PC-9 (cell line): ENCODE measurements at regions not wholly inside any gene's neighbourhood (a gene's known extent, or its start where the extent isn't known, plus 50 kb on each side); places are given as distances from the start of the nearest gene placed in this dataset.

ENCODE experiments used
- BruUV-seq: library from RNA; stranded (reverse); fragments of 400-500 nt; replicated peaks from 2 replicates; lab custom pipeline; 2021; lab: Mats Ljungman, UMichigan
- CTCF ChIA-PET: fragments of 300-600 bp; sonication (Branson Sonifier 250); formaldehyde crosslinking; loops from one replicate; lab custom pipeline; 2022; ENCODE audit warnings: antibody characterized with exemption; lab: Charles Lee
- POLR2A ChIA-PET: fragments of 300-600 bp; sonication (Branson Sonifier 250); formaldehyde crosslinking; loops from one replicate; lab custom pipeline; 2022; ENCODE audit warnings: antibody characterized with exemption; ENCODE audit not compliant: unreplicated experiment; lab: Charles Lee
- DNase-seq, 2 experiments: peaks; one replicate each; pipeline versions ENCODE4 v3.0.0 to v3.0.0-alpha.2; 2015 to 2022; ENCODE audit warnings: mixed read lengths in 1 of 2
- H2AFZ ChIP-seq: fragments of 200-600 bp; sonication (generic); 2 replicates; pipeline ENCODE4 v1.8.1; 2017; ENCODE audit warnings: antibody characterized with exemption
- H3F3A ChIP-seq: fragments of 200-600 bp; sonication (generic); 2 replicates; pipeline ENCODE4 v1.8.1; 2017; ENCODE audit warnings: antibody characterized with exemption, mild to moderate bottlenecking, low read depth; ENCODE audit not compliant: insufficient read depth
- H3K27ac ChIP-seq: fragments of 200-600 bp; sonication (generic); 2 replicates; pipeline ENCODE4 v1.6.1; 2016; ENCODE audit warnings: mixed run types
- H3K27me3 ChIP-seq: fragments of 200-600 bp; sonication (generic); 2 replicates; pipeline ENCODE4 v1.6.1; 2016; ENCODE audit warnings: low read depth, mixed run types; ENCODE audit not compliant: insufficient read depth
- H3K36me3 ChIP-seq: fragments of 200-600 bp; sonication (generic); 2 replicates; pipeline ENCODE4 v1.6.1; 2016; ENCODE audit warnings: low read depth, mixed run types
- H3K4me1 ChIP-seq: fragments of 200-600 bp; sonication (generic); replicated peaks from 2 replicates; pipeline ENCODE4 v1.6.1; 2016; ENCODE audit warnings: mixed run types; ENCODE audit not compliant: insufficient read depth
- H3K4me2 ChIP-seq: fragments of 200-600 bp; sonication (generic); 2 replicates; pipeline ENCODE4 v1.6.1; 2017; ENCODE audit warnings: mixed run types
- H3K4me3 ChIP-seq: fragments of 200-600 bp; sonication (generic); 2 replicates; pipeline ENCODE4 v1.6.1; 2016; ENCODE audit warnings: mixed run types
- H3K79me2 ChIP-seq: fragments of 200-600 bp; sonication (generic); 2 replicates; pipeline ENCODE4 v1.6.1; 2017; ENCODE audit warnings: low read depth, mixed run types
- H3K9me2 ChIP-seq: fragments of 200-600 bp; sonication (generic); 2 replicates; pipeline ENCODE4 v1.8.1; 2017; ENCODE audit warnings: mild to moderate bottlenecking; ENCODE audit not compliant: insufficient read depth
- H3K9me3 ChIP-seq: fragments of 200-600 bp; sonication (generic); 2 replicates; pipeline ENCODE4 v1.8.1; 2016; ENCODE audit warnings: low read depth; ENCODE audit not compliant: insufficient read depth
- H4K20me1 ChIP-seq: fragments of 200-600 bp; sonication (generic); 2 replicates; pipeline ENCODE4 v1.8.1; 2017; ENCODE audit not compliant: insufficient read depth
- EZH2 ChIP-seq: fragments of 200-600 bp; sonication (generic); IDR thresholded peaks from 2 replicates; pipeline ENCODE4 v1.8.0; 2017; ENCODE audit warnings: antibody characterized with exemption, low read depth
- intact Hi-C: fragments of 100-400 bp; cut with micrococcal nuclease; formaldehyde crosslinking; loops from one replicate; pipeline ENCODE4 v1.10.0; 2022; ENCODE audit not compliant: unreplicated experiment
- TF ChIP-seq, protein P1 (sequence below): fragments of 200-600 bp; sonication (generic); conservative IDR thresholded peaks from 2 replicates; pipeline ENCODE4 v1.6.1; 2017; ENCODE audit warnings: mixed run types, antibody characterized with exemption, mild to moderate bottlenecking, moderate library complexity

- Histone ChIP-seq H3K79me2 (no peaks in the 10 kb centered on the region), H3K27me3 (no peaks in the 10 kb centered on the region), H3K9me3 (no peaks in the 10 kb centered on the region), H3K9me2 (no peaks in the 10 kb centered on the region), H2AFZ (no peak overlapping the region), H3K27ac (no peak overlapping the region), H3K36me3 (no peaks in the 10 kb centered on the region), H3F3A (no peaks in the 10 kb centered on the region), H3K4me3 (no peak overlapping the region), H4K20me1 (no peaks in the 10 kb centered on the region), H3K4me1 (no peaks in the 10 kb centered on the region), H3K4me2 (no peak overlapping the region)
- ChIA-PET CTCF (no interaction called here), POLR2A (no interaction called here)
- intact Hi-C loops = no loop called here
- TF ChIP-seq EZH2 = no peak
- TF ChIP-seq, protein P1, sequence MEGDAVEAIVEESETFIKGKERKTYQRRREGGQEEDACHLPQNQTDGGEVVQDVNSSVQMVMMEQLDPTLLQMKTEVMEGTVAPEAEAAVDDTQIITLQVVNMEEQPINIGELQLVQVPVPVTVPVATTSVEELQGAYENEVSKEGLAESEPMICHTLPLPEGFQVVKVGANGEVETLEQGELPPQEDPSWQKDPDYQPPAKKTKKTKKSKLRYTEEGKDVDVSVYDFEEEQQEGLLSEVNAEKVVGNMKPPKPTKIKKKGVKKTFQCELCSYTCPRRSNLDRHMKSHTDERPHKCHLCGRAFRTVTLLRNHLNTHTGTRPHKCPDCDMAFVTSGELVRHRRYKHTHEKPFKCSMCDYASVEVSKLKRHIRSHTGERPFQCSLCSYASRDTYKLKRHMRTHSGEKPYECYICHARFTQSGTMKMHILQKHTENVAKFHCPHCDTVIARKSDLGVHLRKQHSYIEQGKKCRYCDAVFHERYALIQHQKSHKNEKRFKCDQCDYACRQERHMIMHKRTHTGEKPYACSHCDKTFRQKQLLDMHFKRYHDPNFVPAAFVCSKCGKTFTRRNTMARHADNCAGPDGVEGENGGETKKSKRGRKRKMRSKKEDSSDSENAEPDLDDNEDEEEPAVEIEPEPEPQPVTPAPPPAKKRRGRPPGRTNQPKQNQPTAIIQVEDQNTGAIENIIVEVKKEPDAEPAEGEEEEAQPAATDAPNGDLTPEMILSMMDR = no peak
- no TSS peak for BruUV-seq
- DNase-seq = no peak
These were observed 202.3 kb upstream of the SLC38A2 start for GRCh38 chr12:46574847-46575246.

DNA sequence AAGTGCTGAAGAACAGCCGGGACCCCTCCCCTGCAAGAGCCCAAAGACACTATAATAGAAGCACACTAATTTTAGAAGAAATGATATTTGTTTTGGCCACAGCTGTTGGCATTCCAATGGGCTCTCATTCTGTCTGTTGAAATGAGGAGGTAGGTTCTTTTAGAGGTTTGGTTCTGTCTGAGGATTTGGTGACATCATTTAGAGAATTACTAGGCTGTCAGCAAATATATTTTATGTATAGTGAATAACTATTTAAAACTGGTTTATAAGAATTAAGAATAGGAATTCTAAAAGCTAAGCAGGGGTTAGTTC lies 200.7 kb upstream of the SLC38A2 start:
- Histone ChIP-seq H3K27ac (no peak overlapping the region), H3K9me2 (no peaks in the 10 kb centered on the region), H4K20me1 (no peaks in the 10 kb centered on the region), H3K4me1 (no peaks in the 10 kb centered on the region), H3F3A (no peaks in the 10 kb centered on the region), H3K79me2 (no peaks in the 10 kb centered on the region), H2AFZ (no peak overlapping the region), H3K9me3 (peaks cover 10% of the 10 kb centered on the region; the same call in 1 of the 2 replicates), H3K36me3 (no peaks in the 10 kb centered on the region), H3K4me3 (no peak overlapping the region), H3K27me3 (no peaks in the 10 kb centered on the region), H3K4me2 (no peak overlapping the region)
- no peak for DNase-seq
- BruUV-seq = no TSS peak
- TF ChIP-seq, protein P1 = no peak
- no peak for TF ChIP-seq EZH2
- CTCF ChIA-PET = no interaction called here
- intact Hi-C loops = no loop called here
- POLR2A ChIA-PET = no interaction called here

- no peak overlapping the region for H3K4me2 ChIP-seq
- no peaks in the 10 kb centered on the region for H3K27me3 ChIP-seq
- H3K4me3 ChIP-seq = no peak overlapping the region
- POLR2A ChIA-PET = no interaction called here
- H3K4me1 ChIP-seq = no peaks in the 10 kb centered on the region
- no peaks in the 10 kb centered on the region for H3K36me3 ChIP-seq
- intact Hi-C loops = no loop called here
- no peak for TF ChIP-seq EZH2
- TF ChIP-seq, protein P1 = no peak
- BruUV-seq = no TSS peak
- no peaks in the 10 kb centered on the region for H4K20me1 ChIP-seq
- no peaks in the 10 kb centered on the region for H3K79me2 ChIP-seq
- CTCF ChIA-PET = no interaction called here
- no peak for DNase-seq
- H3F3A ChIP-seq = no peaks in the 10 kb centered on the region
- H2AFZ ChIP-seq = no peak overlapping the region
- no peak overlapping the region for H3K27ac ChIP-seq
- H3K9me3 ChIP-seq = peaks cover 13% of the 10 kb centered on the region; the same call in 1 of the 2 replicates
- H3K9me2 ChIP-seq = no peaks in the 10 kb centered on the region
These were observed 200.2 kb upstream of the SLC38A2 start for GRCh38 chr12:46572644-46573346.
